Astrocyte of the cerebellum (primary cell): ENCODE measurements at regions not wholly inside any gene's neighbourhood (a gene's known extent, or its start where the extent isn't known, plus 50 kb on each side); places are given as distances from the start of the nearest gene placed in this dataset.

Experiments
- DNase-seq: peaks from one replicate; pipeline ENCODE4 v3.0.0-alpha.2; 2011; ENCODE audit warnings: low read depth
- H3K4me3 ChIP-seq: 2 replicates; pipeline ENCODE4 v1.5.1; 2011; ENCODE audit warnings: mild to moderate bottlenecking, low read depth, low read length, moderate library complexity
- in situ Hi-C: cut with HindIII; loops from 2 replicates; pipeline ENCODE4 v1.10.0; 2017; ENCODE audit warnings: low sequenced_read_pairs
- TF ChIP-seq, protein P1 (sequence below): IDR thresholded peaks from 2 replicates; pipeline ENCODE4 v1.5.1; 2012; ENCODE audit warnings: low read length, low read depth, moderate library complexity, mild to moderate bottlenecking; ENCODE audit errors: missing control alignments

DNA sequence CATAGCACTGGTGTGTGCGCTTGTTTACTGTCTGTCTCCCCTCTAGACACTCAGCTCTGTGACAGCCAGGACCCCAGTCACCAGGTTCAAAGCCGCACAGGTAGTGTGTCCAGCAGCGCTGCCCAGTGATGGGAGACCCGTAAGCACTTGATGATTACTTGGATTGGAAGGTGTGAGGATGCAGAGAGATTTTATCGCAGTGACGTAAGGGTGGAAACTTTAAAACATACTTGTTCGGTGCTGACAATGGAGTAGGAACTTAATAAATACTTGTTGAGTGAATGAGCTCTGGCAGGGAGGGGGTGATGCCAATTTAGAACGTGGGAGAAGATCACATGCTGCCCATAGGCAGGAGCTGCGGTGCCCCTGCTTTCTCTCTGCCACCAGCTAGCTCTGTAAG lies 99.2 kb upstream of the PITX1 start:
- no peak for DNase-seq
- no peak overlapping the region for H3K4me3 ChIP-seq
- TF ChIP-seq, protein P1, sequence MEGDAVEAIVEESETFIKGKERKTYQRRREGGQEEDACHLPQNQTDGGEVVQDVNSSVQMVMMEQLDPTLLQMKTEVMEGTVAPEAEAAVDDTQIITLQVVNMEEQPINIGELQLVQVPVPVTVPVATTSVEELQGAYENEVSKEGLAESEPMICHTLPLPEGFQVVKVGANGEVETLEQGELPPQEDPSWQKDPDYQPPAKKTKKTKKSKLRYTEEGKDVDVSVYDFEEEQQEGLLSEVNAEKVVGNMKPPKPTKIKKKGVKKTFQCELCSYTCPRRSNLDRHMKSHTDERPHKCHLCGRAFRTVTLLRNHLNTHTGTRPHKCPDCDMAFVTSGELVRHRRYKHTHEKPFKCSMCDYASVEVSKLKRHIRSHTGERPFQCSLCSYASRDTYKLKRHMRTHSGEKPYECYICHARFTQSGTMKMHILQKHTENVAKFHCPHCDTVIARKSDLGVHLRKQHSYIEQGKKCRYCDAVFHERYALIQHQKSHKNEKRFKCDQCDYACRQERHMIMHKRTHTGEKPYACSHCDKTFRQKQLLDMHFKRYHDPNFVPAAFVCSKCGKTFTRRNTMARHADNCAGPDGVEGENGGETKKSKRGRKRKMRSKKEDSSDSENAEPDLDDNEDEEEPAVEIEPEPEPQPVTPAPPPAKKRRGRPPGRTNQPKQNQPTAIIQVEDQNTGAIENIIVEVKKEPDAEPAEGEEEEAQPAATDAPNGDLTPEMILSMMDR: no peak
- in situ Hi-C loops: no loop called here

DNA sequence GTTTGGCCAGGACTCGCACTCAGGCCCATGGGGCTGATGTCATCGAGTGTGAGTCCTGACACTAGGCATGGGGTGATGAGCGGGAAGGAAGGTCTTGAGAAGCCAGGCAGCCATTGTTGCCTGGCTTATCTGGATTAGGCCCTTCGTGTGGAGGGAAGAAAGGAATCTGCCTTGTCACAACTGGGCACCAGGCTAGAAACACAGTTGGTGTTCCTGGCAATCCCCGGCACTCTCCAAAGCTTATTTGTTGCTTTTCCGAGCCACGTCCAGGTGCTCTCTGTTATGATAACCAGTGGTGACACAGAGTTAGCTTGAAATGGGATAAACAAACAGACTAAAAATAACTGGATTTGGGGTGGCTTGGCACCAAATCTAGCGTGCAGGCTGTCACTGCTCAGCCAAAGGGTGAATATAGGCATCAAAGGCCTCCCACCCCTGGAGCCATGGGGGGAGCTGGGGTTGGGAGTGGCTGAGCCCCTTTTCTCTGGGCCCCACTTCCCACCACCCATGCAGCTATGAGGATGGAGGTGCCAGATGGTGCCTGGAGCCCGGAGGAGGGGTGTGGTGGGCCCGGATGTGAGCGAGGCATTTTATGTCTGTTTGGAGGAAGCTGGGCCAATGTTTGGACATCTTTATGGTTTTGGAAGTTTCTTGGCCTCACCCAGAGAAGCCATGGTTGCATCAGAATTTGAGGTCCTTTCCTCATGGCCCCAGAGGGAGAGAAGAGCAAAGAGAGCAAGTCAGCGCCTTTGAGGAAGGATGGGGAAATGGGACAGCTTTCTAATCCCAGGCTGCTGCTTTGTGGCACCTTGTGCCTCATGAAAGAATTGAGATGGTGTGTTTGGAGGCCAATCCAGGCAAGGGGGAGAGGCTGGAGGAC lies 98.0 kb upstream of the PITX1 start:
- no peak for DNase-seq
- H3K4me3 ChIP-seq: no peak overlapping the region
- TF ChIP-seq, protein P1: no peak
- in situ Hi-C loops: no loop called here

DNA sequence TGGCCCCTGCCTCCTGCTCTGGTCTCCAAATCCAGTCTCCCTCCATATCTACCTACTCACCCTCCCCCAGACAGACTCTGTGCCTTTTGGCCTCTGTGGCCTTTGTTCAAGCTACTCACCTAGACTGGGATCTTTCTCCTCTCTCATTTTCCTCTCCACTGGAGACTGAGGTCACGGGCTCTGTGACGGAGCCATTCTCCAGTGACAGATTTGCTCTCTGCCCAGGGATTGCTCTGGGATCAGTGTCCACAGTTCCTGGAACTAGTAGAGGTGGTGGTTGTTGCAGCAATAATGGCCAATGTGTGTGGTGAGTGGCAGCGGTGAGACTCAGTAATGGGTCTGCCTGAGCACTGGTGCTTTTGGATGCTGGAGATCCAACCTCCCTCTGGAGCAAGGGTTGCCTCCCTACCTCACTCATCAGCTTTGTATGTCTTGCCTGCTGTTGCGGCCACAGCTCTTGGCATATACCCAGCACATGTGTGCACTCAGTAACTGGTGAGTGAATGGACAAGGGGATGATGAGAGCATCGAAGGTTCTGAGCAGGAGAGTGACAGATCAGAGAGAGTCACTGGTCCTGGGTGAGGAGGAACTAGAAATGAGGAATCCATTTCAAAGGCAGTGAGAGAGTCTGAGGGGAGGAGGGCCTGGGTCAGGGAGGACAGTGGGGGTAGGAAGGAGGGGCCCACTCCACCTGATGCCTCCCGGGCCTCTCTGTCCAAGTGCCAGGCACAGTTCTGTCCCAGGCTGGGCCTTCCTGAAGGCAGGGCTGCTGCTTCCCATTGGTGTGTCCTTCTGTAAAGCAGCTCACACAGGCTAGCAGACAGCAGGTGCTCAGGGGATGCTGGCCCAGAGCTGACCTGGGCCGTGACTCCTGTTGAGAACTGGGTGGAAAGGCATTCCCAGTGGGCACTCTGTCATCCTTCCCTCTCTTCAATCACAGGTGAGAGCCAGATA lies 96.5 kb upstream of the PITX1 start:
- in situ Hi-C loops: no loop called here
- no peak for DNase-seq
- H3K4me3 ChIP-seq: no peak overlapping the region
- TF ChIP-seq, protein P1: no peak

DNA sequence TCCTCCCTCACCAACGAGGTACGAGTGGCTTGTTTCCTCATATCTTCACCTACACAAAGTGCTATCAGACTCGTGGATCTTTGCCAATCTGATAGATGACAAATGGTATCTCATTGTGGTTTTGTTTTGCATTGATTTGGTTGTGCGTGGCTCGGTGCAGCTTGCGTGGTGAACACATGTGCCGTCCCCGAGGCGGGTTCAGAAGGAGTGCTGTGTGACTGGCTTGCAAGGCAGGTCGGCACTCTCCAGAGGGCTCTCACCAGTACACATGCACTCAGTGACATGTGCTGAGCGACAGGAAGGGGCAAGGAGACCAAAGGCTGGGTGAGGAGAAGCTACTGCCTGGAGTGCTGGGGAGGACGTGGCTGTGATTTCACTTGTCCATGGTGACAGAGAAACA lies 95.3 kb upstream of the PITX1 start:
- in situ Hi-C loops: no loop called here
- DNase-seq: no peak
- no peak overlapping the region for H3K4me3 ChIP-seq
- TF ChIP-seq, protein P1: no peak

DNA sequence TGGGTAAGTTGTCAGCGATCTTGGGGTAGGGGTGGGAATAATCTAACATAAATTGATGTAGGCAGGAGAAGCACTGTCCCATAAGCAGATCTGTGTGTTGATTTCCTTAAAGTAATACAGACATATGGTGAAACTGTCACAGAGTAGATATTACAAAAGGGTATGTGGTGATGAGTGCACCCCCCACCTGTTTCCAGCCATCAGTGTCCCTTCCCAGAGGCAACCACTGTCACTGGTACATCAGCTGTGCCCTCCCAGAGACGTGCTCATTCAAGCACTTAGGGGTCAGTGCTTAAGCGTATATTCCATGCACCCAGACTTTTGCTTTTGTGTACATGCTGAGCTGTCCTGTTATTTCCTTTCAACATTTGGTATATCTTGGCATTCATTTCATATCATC lies 94.3 kb upstream of the PITX1 start:
- TF ChIP-seq, protein P1: no peak
- DNase-seq: no peak
- no peak overlapping the region for H3K4me3 ChIP-seq
- in situ Hi-C loops: no loop called here

DNA sequence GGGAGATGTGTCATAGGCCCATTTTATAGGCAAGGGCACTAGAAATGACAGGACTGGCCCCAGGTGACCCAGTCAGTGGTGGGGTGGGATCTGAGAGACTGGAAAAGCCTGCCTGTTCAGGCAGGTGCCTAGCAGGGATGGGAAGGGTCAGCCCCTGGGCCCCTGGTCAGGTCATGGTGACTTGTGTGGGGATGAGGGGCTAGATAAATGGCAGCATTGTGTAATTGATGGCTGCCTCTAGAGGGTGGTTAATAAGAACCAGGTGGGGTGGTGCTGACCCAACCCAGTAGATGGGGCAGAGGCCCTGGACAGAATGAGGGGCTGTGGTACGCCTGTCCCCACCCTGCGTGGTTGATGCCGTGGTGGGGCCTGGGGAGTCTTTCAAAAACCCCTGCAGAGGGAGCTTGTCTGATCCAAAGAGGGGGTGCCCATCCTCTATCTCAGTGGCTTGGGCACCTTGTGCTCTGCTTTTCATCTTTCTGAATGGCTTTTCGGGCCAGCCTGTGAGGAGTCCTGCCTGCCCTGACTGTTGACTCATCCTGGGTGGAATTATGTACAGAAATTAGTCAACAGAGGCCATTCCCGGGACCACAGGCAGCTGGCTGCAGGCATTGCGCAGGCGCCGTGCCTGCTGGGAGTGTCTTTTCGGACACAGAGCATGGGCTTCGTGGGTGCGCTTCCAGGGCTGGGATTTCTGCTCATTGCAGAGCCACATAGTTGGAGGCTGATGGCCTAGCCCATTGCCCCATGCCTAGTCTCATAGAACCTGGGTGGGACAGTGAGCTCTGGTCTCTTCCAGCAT lies 93.6 kb upstream of the PITX1 start:
- DNase-seq: peak; percentile 12
- in situ Hi-C loops: no loop called here
- TF ChIP-seq, protein P1: no peak
- H3K4me3 ChIP-seq: no peak overlapping the region
